ENCODE measurements at regions not wholly inside any gene's neighbourhood (a gene's known extent, or its start where the extent isn't known, plus 50 kb on each side); places are given as distances from the start of the nearest gene placed in this dataset.
A peak's percentile ranks its signal among the peaks of the same experiment; 100 is the strongest.

DNA sequence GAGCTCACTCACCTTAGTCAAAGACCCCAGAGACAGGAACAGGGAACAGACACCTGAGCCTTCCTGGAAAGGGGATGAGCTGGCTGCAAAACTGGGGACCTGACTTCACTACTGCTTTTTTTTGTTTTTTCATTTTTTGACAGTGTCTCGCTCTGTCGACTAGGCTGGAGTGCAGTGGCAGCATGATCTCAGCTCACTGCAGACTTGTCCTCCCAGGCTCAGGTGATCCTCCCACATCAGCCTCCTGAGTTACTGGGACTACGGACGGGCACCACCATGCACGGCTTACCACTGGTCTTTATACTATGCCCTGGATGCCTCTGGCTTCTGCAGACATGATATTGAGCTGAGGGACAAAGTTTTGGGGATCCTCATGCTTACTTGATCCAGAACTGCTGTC is 184.1 kb downstream of the INSIG2 start:
- Histone ChIP-seq H4K20me1 (ENCODE audit: insufficient read depth, low read length, poor library complexity, severe bottlenecking) (no peaks in the 10 kb centered on the region), H3K9me2 (replicated peaks; ENCODE audit: low read depth, low read length) (no peaks in the 10 kb centered on the region), H3K4me2 (ENCODE audit: low read depth, low read length, poor library complexity, severe bottlenecking) (no peak overlapping the region), H3K4me1 (ENCODE audit: insufficient read depth, low read length, poor library complexity, severe bottlenecking) (no peaks in the 10 kb centered on the region), H3K9ac (ENCODE audit: low read depth, low read length, poor library complexity, severe bottlenecking) (no peak overlapping the region), H3K27me3 (ENCODE audit: insufficient read depth, low read length, poor library complexity, severe bottlenecking) (no peaks in the 10 kb centered on the region), H3K9me3 (ENCODE audit: insufficient read depth, low read depth, low read length) (no peaks in the 10 kb centered on the region), H3K4me3 (ENCODE audit: low read length, poor library complexity, severe bottlenecking) (no peak overlapping the region), H3K79me2 (ENCODE audit: insufficient read depth, low read length) (no peaks in the 10 kb centered on the region), H3K36me3 (ENCODE audit: insufficient read depth, low read length) (no peaks in the 10 kb centered on the region), H3F3A (ENCODE audit: low read depth) (no peaks in the 10 kb centered on the region), H2AFZ (ENCODE audit: low read length) (no peak overlapping the region)
- no peak for TF ChIP-seq EZH2phosphoT487 (IDR thresholded peaks at IDR 0.05; ENCODE audit: borderline replicate concordance)
- TF ChIP-seq, protein P1, sequence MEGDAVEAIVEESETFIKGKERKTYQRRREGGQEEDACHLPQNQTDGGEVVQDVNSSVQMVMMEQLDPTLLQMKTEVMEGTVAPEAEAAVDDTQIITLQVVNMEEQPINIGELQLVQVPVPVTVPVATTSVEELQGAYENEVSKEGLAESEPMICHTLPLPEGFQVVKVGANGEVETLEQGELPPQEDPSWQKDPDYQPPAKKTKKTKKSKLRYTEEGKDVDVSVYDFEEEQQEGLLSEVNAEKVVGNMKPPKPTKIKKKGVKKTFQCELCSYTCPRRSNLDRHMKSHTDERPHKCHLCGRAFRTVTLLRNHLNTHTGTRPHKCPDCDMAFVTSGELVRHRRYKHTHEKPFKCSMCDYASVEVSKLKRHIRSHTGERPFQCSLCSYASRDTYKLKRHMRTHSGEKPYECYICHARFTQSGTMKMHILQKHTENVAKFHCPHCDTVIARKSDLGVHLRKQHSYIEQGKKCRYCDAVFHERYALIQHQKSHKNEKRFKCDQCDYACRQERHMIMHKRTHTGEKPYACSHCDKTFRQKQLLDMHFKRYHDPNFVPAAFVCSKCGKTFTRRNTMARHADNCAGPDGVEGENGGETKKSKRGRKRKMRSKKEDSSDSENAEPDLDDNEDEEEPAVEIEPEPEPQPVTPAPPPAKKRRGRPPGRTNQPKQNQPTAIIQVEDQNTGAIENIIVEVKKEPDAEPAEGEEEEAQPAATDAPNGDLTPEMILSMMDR (conservative IDR thresholded peaks at IDR 0.05; ENCODE audit: low read length): no peak

DNA sequence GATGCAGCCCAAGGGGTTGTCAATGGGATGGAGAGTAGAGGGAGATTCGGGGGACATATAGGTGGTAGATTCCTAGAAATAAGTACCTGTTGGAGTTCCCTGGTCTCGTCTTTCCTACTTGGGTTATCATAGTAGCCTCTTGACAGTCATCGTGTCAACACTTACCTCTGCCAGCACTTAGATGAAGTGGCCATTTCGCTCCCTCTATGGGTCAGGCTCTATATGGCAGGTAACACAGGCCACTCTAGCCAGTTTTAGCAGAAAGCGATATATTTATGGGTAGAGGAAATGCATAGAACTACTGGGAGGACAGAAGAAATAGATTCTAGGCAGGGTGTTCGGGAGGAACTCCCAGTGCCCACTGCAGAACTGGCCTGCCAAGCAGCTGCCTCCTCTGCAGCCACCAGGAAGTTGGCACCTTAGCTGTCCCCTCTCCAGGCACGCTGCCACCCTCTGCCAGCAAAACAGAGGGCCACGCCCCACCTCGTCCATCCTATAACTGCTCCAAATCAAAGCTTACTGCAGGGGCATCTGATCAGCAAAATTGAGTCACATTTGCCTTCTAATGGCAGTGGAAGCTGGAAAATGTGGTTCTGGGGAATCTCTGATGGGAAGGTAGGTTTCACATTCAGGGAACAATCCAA is 181.3 kb downstream of the INSIG2 start:
- no peaks in the 10 kb centered on the region for H4K20me1 ChIP-seq (ENCODE audit: insufficient read depth, low read length, poor library complexity, severe bottlenecking)
- H3K4me2 ChIP-seq (ENCODE audit: low read depth, low read length, poor library complexity, severe bottlenecking): no peak overlapping the region
- H3K36me3 ChIP-seq (ENCODE audit: insufficient read depth, low read length): no peaks in the 10 kb centered on the region
- no peaks in the 10 kb centered on the region for H3K9me2 ChIP-seq (replicated peaks; ENCODE audit: low read depth, low read length)
- no peak overlapping the region for H2AFZ ChIP-seq (ENCODE audit: low read length)
- no peak overlapping the region for H3K4me3 ChIP-seq (ENCODE audit: low read length, poor library complexity, severe bottlenecking)
- no peak overlapping the region for H3K9ac ChIP-seq (ENCODE audit: low read depth, low read length, poor library complexity, severe bottlenecking)
- TF ChIP-seq, protein P1 (conservative IDR thresholded peaks at IDR 0.05; ENCODE audit: low read length): peak; percentile 55
- no peak for TF ChIP-seq EZH2phosphoT487 (IDR thresholded peaks at IDR 0.05; ENCODE audit: borderline replicate concordance)
- no peaks in the 10 kb centered on the region for H3K9me3 ChIP-seq (ENCODE audit: insufficient read depth, low read depth, low read length)
- no peaks in the 10 kb centered on the region for H3F3A ChIP-seq (ENCODE audit: low read depth)
- H3K4me1 ChIP-seq (ENCODE audit: insufficient read depth, low read length, poor library complexity, severe bottlenecking): no peaks in the 10 kb centered on the region
- H3K79me2 ChIP-seq (ENCODE audit: insufficient read depth, low read length): no peaks in the 10 kb centered on the region
- H3K27me3 ChIP-seq (ENCODE audit: insufficient read depth, low read length, poor library complexity, severe bottlenecking): no peaks in the 10 kb centered on the region

DNA sequence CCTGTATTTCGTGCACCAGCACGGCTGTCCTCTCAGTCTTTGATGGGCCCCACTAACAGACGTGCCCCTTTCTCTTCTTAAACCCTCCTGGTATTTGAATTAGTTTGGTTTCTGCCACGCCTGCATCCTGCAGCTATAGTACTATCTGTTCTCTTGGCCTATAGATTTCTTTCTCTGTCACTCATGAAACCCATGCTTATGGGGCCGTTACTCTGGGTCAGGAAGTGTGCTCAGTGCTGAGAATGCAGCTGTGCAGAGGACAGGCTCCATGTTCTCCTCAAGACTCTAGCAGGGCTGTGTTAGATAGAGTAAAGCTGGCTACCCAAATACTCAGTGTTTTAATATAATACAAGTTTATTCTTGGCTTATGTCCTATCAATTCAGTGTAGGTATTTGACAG is 180.0 kb downstream of the INSIG2 start:
- Histone ChIP-seq H3K4me3 (ENCODE audit: low read length, poor library complexity, severe bottlenecking) (no peak overlapping the region), H3K9me3 (ENCODE audit: insufficient read depth, low read depth, low read length) (no peaks in the 10 kb centered on the region), H3K4me2 (ENCODE audit: low read depth, low read length, poor library complexity, severe bottlenecking) (no peak overlapping the region), H3K27me3 (ENCODE audit: insufficient read depth, low read length, poor library complexity, severe bottlenecking) (no peaks in the 10 kb centered on the region), H3K9me2 (replicated peaks; ENCODE audit: low read depth, low read length) (no peaks in the 10 kb centered on the region), H3K4me1 (ENCODE audit: insufficient read depth, low read length, poor library complexity, severe bottlenecking) (no peaks in the 10 kb centered on the region), H3K9ac (ENCODE audit: low read depth, low read length, poor library complexity, severe bottlenecking) (no peak overlapping the region), H3F3A (ENCODE audit: low read depth) (no peaks in the 10 kb centered on the region), H3K79me2 (ENCODE audit: insufficient read depth, low read length) (no peaks in the 10 kb centered on the region), H3K36me3 (ENCODE audit: insufficient read depth, low read length) (no peaks in the 10 kb centered on the region), H2AFZ (ENCODE audit: low read length) (0 out of 2 replicates have a peak overlapping the region, but pooled peaks have one; percentile 37), H4K20me1 (ENCODE audit: insufficient read depth, low read length, poor library complexity, severe bottlenecking) (no peaks in the 10 kb centered on the region)
- TF ChIP-seq, protein P1 (conservative IDR thresholded peaks at IDR 0.05; ENCODE audit: low read length): no peak
- TF ChIP-seq EZH2phosphoT487 (IDR thresholded peaks at IDR 0.05; ENCODE audit: borderline replicate concordance): no peak
